Gastroesophageal sphincter (tissue), 3 donors: ENCODE measurements at regions not wholly inside any gene's neighbourhood (a gene's known extent, or its start where the extent isn't known, plus 50 kb on each side); places are given as distances from the start of the nearest gene placed in this dataset.

Experiments used
- CTCF ChIP-seq, 4 experiments: fragments of 200-600 bp in 2 of 4; fragments of 450-650 bp in 2 of 4; sonication (generic) in 1 of 4; IDR thresholded peaks; one replicate each; pipeline ENCODE4 v1.5.1; 2017 to 2019; ENCODE audit warnings: antibody characterized with exemption in 4 of 4, mild to moderate bottlenecking in 2 of 4, moderate library complexity in 2 of 4
- EP300 ChIP-seq: sonication (generic); formaldehyde crosslinking; IDR thresholded peaks from one replicate; pipeline ENCODE4 v1.6.1; 2017; ENCODE audit warnings: antibody characterized with exemption, mild to moderate bottlenecking

GRCh38 chr17:52759864-52760263 is 601.4 kb upstream of the CA10 start:
- no peak for TF ChIP-seq CTCF (IDR thresholded peaks at IDR 0.05)
- TF ChIP-seq EP300: no peak
